CD14-positive monocyte (primary cell): ENCODE measurements at regions not wholly inside any gene's neighbourhood (a gene's known extent, or its start where the extent isn't known, plus 50 kb on each side); places are given as distances from the start of the nearest gene placed in this dataset.

ENCODE experiments used
- DNase-seq, 3 donors: peaks; one replicate each; pipeline ENCODE4 v3.0.0-alpha.2; 2011 to 2022
- H2AFZ ChIP-seq: 2 replicates; pipeline ENCODE4 v1.6.0; 2012; ENCODE audit warnings: mild to moderate bottlenecking, low read depth, low read length, inconsistent platforms; ENCODE audit not compliant: insufficient read depth, poor library complexity, severe bottlenecking
- H3K27ac ChIP-seq, 2 donors: 1 replicate in 1 of 2; 2 replicates in 1 of 2; pipeline ENCODE4 v1.5.1; 2012 to 2013; ENCODE audit warnings: low read length in 2 of 2, control low read depth in 1 of 2, inconsistent platforms in 1 of 2, low read depth in 1 of 2, mild to moderate bottlenecking in 1 of 2
- H3K27me3 ChIP-seq, 2 donors: one replicate each; pipeline versions ENCODE4 v1.6.0 to v1.6.1; 2011 to 2013; ENCODE audit warnings: low read length in 2 of 2; ENCODE audit not compliant: control insufficient read depth in 2 of 2, insufficient read depth in 2 of 2
- H3K36me3 ChIP-seq, 2 donors: replicated peaks in 1 of 2; 1 replicate in 1 of 2; 2 replicates in 1 of 2; pipeline versions ENCODE4 v1.5.1 to v1.6.1; 2012 to 2013; ENCODE audit warnings: low read length in 2 of 2, control low read depth in 1 of 2, inconsistent platforms in 1 of 2, mild to moderate bottlenecking in 1 of 2; ENCODE audit not compliant: insufficient read depth in 2 of 2, control insufficient read depth in 1 of 2
- H3K4me1 ChIP-seq, 2 donors: 1 replicate in 1 of 2; 2 replicates in 1 of 2; pipeline versions ENCODE4 v1.5.1 to v1.6.1; 2012 to 2013; ENCODE audit warnings: low read length in 2 of 2, control low read depth in 1 of 2, inconsistent platforms in 1 of 2, mild to moderate bottlenecking in 1 of 2, moderate library complexity in 1 of 2; ENCODE audit not compliant: insufficient read depth in 2 of 2, control insufficient read depth in 1 of 2
- H3K4me2 ChIP-seq: replicated peaks from 2 replicates; pipeline ENCODE3; 2012; ENCODE audit warnings: low read length, moderate library complexity, mild to moderate bottlenecking; ENCODE audit not compliant: poor library complexity, severe bottlenecking; ENCODE audit errors: extremely low read depth
- H3K4me3 ChIP-seq, 3 experiments: fragments of 200-600 bp in 1 of 3; sonication (generic) in 1 of 3; replicated peaks in 1 of 3; 1 replicate in 2 of 3; 2 replicates in 1 of 3; pipeline ENCODE4 v1.5.1; 2011 to 2013; ENCODE audit warnings: low read length in 3 of 3, mild to moderate bottlenecking in 3 of 3, control low read depth in 2 of 3, low read depth in 2 of 3, inconsistent platforms in 1 of 3, moderate library complexity in 1 of 3
- H3K79me2 ChIP-seq: 2 replicates; pipeline ENCODE4 v1.6.0; 2012; ENCODE audit warnings: mild to moderate bottlenecking, control low read depth, inconsistent platforms, low read length, moderate library complexity; ENCODE audit not compliant: insufficient read depth
- H3K9ac ChIP-seq: 2 replicates; pipeline ENCODE4 v1.6.0; 2017; ENCODE audit warnings: low read length, mild to moderate bottlenecking; ENCODE audit not compliant: insufficient read depth, poor library complexity, severe bottlenecking
- H3K9me3 ChIP-seq, 2 donors: replicated peaks in 1 of 2; 1 replicate in 1 of 2; 2 replicates in 1 of 2; pipeline versions ENCODE4 v1.5.1 to v1.6.1; 2012 to 2013; ENCODE audit warnings: low read length in 2 of 2, control low read depth in 1 of 2; ENCODE audit not compliant: control insufficient read depth in 1 of 2, insufficient read depth in 1 of 2
- H4K20me1 ChIP-seq: 2 replicates; pipeline ENCODE4 v1.6.0; 2012; ENCODE audit warnings: mild to moderate bottlenecking, low read length, control low read depth, moderate library complexity; ENCODE audit not compliant: insufficient read depth
- H3K27ac Mint-ChIP-seq, 7 donors: one replicate each; pipeline ENCODE4 v1.8.0; 2020; ENCODE audit warnings: mild to moderate bottlenecking in 7 of 7, mixed read lengths in 7 of 7, moderate library complexity in 6 of 7, inconsistent platforms in 2 of 7
- H3K27me3 Mint-ChIP-seq, 3 donors: one replicate each; pipeline ENCODE4 v1.8.0; 2021 to 2022; ENCODE audit warnings: low read depth in 3 of 3, mild to moderate bottlenecking in 3 of 3, mixed read lengths in 3 of 3, moderate library complexity in 3 of 3, inconsistent platforms in 1 of 3
- H3K36me3 Mint-ChIP-seq, 2 donors: one replicate each; pipeline ENCODE4 v1.8.0; 2020; ENCODE audit warnings: mixed read lengths in 2 of 2, inconsistent platforms in 1 of 2, mild to moderate bottlenecking in 1 of 2
- H3K4me1 Mint-ChIP-seq: one replicate; pipeline ENCODE4 v1.8.0; 2020; ENCODE audit warnings: mild to moderate bottlenecking, mixed read lengths
- H3K4me3 Mint-ChIP-seq, 2 donors: one replicate each; pipeline ENCODE4 v1.8.0; 2020; ENCODE audit warnings: mild to moderate bottlenecking in 2 of 2, mixed read lengths in 2 of 2, moderate library complexity in 1 of 2
- H3K9me3 Mint-ChIP-seq, 7 donors: one replicate each; pipeline ENCODE4 v1.8.0; 2020 to 2022; ENCODE audit warnings: mixed read lengths in 7 of 7, mild to moderate bottlenecking in 6 of 7, moderate library complexity in 6 of 7, inconsistent platforms in 2 of 7
- CTCF ChIP-seq: fragments of 200-600 bp; IDR thresholded peaks from one replicate; pipeline ENCODE4 v1.8.0; 2022; ENCODE audit warnings: antibody characterized with exemption, mild to moderate bottlenecking
- WGBS: methylation state at CpG from one replicate; pipeline ENCODE4 v1.1.5; 2013; ENCODE audit warnings: missing lambda C conversion rate; ENCODE audit not compliant: insufficient coverage; 5-methylcytosine and 5-hydroxymethylcytosine counted together
- intact Hi-C, 2 donors: fragments of 100-400 bp; cut with micrococcal nuclease; formaldehyde crosslinking; loops; one replicate each; pipeline versions ENCODE4 v1.15.0 to v1.15.1; 2023

GRCh38 chr3:146967783-146968182, 362.6 kb upstream of the PLSCR5 start:
- Histone ChIP-seq H3K36me3 (no peaks in the 10 kb centered on the region), H3K4me1 (no peaks in the 10 kb centered on the region), H3K4me3 (no peak overlapping the region), H2AFZ (no peak overlapping the region), H3K9ac (no peak overlapping the region), H3K9me3 (peaks cover 0 to 13% of the 10 kb centered on the region in 2 donors), H3K27ac (no peak overlapping the region), H3K27me3 (no peaks in the 10 kb centered on the region), H4K20me1 (no peaks in the 10 kb centered on the region), H3K4me2 (no peak overlapping the region), H3K79me2 (no peaks in the 10 kb centered on the region)
- no peaks in the 10 kb centered on the region for H3K4me1 Mint-ChIP-seq
- intact Hi-C loops: no loop called here
- H3K4me3 Mint-ChIP-seq: no peak overlapping the region
- H3K9me3 Mint-ChIP-seq: peaks cover 0 to 9% (median 7%) of the 10 kb centered on the region in 7 donors
- no peak for TF ChIP-seq CTCF
- H3K27ac Mint-ChIP-seq: no peak overlapping the region
- H3K27me3 Mint-ChIP-seq: no peaks in the 10 kb centered on the region
- no peak for DNase-seq
- no peaks in the 10 kb centered on the region for H3K36me3 Mint-ChIP-seq

- 100% methylated on average over 2 of the region's 3 CpGs for WGBS
- Histone ChIP-seq H3K79me2 (no peaks in the 10 kb centered on the region), H3K27me3 (no peaks in the 10 kb centered on the region), H4K20me1 (no peaks in the 10 kb centered on the region), H3K4me2 (no peak overlapping the region), H3K27ac (no peak overlapping the region), H3K9me3 (peaks cover 0 to 13% of the 10 kb centered on the region in 2 donors), H3K4me1 (no peaks in the 10 kb centered on the region), H3K4me3 (no peak overlapping the region), H3K36me3 (no peaks in the 10 kb centered on the region), H2AFZ (no peak overlapping the region), H3K9ac (no peak overlapping the region)
- no peaks in the 10 kb centered on the region for H3K27me3 Mint-ChIP-seq
- H3K36me3 Mint-ChIP-seq: no peaks in the 10 kb centered on the region
- no peak for TF ChIP-seq CTCF
- H3K4me1 Mint-ChIP-seq: no peaks in the 10 kb centered on the region
- no peak for DNase-seq
- no peak overlapping the region for H3K27ac Mint-ChIP-seq
- peaks cover 0 to 12% (median 7%) of the 10 kb centered on the region in 7 donors for H3K9me3 Mint-ChIP-seq
- intact Hi-C loops: no loop called here
- H3K4me3 Mint-ChIP-seq: no peak overlapping the region
These were observed 361.0 kb upstream of the PLSCR5 start for GRCh38 chr3:146966124-146966523.
